ENCODE measurements at regions not wholly inside any gene's neighbourhood (a gene's known extent, or its start where the extent isn't known, plus 50 kb on each side); places are given as distances from the start of the nearest gene placed in this dataset.

DNA sequence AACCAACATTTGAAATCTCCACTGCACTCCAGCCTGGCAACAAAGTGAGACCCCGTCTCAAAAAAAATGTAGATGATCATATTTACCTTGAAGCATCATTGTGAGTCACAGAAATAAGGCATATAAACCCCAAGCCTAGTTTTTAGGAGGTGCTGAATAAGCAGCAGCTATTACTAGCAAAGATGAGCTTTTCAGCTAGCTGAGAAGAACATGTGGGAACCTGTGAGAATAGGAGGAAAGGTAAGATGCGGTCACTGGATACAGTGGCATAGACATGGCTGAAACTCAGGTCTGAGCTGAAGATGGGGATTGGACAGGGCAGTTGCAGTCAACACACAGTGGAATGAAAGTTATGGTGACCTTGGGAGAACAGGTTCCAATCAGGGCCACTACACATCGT lies 284.3 kb upstream of the IRAK1BP1 start:
- TF ChIP-seq, protein P1, sequence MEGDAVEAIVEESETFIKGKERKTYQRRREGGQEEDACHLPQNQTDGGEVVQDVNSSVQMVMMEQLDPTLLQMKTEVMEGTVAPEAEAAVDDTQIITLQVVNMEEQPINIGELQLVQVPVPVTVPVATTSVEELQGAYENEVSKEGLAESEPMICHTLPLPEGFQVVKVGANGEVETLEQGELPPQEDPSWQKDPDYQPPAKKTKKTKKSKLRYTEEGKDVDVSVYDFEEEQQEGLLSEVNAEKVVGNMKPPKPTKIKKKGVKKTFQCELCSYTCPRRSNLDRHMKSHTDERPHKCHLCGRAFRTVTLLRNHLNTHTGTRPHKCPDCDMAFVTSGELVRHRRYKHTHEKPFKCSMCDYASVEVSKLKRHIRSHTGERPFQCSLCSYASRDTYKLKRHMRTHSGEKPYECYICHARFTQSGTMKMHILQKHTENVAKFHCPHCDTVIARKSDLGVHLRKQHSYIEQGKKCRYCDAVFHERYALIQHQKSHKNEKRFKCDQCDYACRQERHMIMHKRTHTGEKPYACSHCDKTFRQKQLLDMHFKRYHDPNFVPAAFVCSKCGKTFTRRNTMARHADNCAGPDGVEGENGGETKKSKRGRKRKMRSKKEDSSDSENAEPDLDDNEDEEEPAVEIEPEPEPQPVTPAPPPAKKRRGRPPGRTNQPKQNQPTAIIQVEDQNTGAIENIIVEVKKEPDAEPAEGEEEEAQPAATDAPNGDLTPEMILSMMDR (IDR thresholded peaks at IDR 0.05; ENCODE audit: borderline replicate concordance, extremely low read depth, low read length, poor library complexity, severe bottlenecking), result no peak
- no peak for TF ChIP-seq EZH2 (IDR thresholded peaks at IDR 0.05; ENCODE audit: borderline replicate concordance, low read depth, low read length, severe bottlenecking)
- no peaks in the 10 kb centered on the region for H3K79me2 ChIP-seq (ENCODE audit: insufficient read depth, low read length)
- H3K27ac ChIP-seq (ENCODE audit: low read length), result no peak overlapping the region
- no peak for ATAC-seq (ENCODE audit: insufficient read depth, low read depth)
- H3K4me3 ChIP-seq (ENCODE audit: low read depth in 1 of 2, low read length in 2 of 2), result no peak overlapping the region
- H3K27me3 ChIP-seq (ENCODE audit: insufficient read depth, low read length, poor library complexity), result no peaks in the 10 kb centered on the region
- no peak for DNase-seq
- no peaks in the 10 kb centered on the region for H3K36me3 ChIP-seq (ENCODE audit: insufficient read depth, low read length)
- H4K20me1 ChIP-seq (ENCODE audit: insufficient read depth, low read length), result no peaks in the 10 kb centered on the region
- H3K9ac ChIP-seq (ENCODE audit: low read depth, low read length), result no peak overlapping the region
- no peak overlapping the region for H3K4me2 ChIP-seq (ENCODE audit: insufficient read depth, low read length)
- no peak overlapping the region for H2AFZ ChIP-seq (ENCODE audit: low read depth, low read length)
- no peaks in the 10 kb centered on the region for H3K9me3 ChIP-seq (ENCODE audit: insufficient read depth, low read length, severe bottlenecking)
- no peaks in the 10 kb centered on the region for H3K4me1 ChIP-seq (ENCODE audit: insufficient read depth, low read length)

DNA sequence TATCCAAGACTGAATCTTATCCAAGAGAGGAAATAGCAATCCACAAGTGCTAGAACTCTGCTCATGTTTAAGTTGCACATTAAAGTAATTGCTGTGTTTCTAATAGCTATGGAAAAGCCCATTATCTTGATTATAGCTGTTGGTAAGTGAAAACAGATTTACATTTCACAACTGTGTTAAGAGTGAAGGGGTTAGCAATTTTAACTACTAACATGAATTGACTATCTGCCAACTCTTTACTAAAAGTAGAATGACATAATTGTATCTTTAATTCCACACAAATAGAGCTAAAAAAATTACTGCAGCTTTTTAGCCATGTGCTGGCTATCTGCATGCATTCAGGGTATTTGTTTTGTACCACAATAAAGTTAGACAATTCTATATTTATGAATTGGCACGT lies 277.9 kb upstream of the IRAK1BP1 start:
- H3K4me2 ChIP-seq (ENCODE audit: insufficient read depth, low read length), result no peak overlapping the region
- no peaks in the 10 kb centered on the region for H3K79me2 ChIP-seq (ENCODE audit: insufficient read depth, low read length)
- DNase-seq (no peak), ATAC-seq (ENCODE audit: insufficient read depth, low read depth) (no peak)
- TF ChIP-seq, protein P1 (IDR thresholded peaks at IDR 0.05; ENCODE audit: borderline replicate concordance, extremely low read depth, low read length, poor library complexity, severe bottlenecking), result no peak
- no peak for TF ChIP-seq EZH2 (IDR thresholded peaks at IDR 0.05; ENCODE audit: borderline replicate concordance, low read depth, low read length, severe bottlenecking)
- no peaks in the 10 kb centered on the region for H3K9me3 ChIP-seq (ENCODE audit: insufficient read depth, low read length, severe bottlenecking)
- no peaks in the 10 kb centered on the region for H3K27me3 ChIP-seq (ENCODE audit: insufficient read depth, low read length, poor library complexity)
- H3K4me1 ChIP-seq (ENCODE audit: insufficient read depth, low read length), result no peaks in the 10 kb centered on the region
- no peaks in the 10 kb centered on the region for H3K36me3 ChIP-seq (ENCODE audit: insufficient read depth, low read length)
- H4K20me1 ChIP-seq (ENCODE audit: insufficient read depth, low read length), result no peaks in the 10 kb centered on the region
- no peak overlapping the region for H3K4me3 ChIP-seq (ENCODE audit: low read depth in 1 of 2, low read length in 2 of 2)
- no peak overlapping the region for H3K9ac ChIP-seq (ENCODE audit: low read depth, low read length)
- H2AFZ ChIP-seq (ENCODE audit: low read depth, low read length), result no peak overlapping the region
- H3K27ac ChIP-seq (ENCODE audit: low read length), result no peak overlapping the region

DNA sequence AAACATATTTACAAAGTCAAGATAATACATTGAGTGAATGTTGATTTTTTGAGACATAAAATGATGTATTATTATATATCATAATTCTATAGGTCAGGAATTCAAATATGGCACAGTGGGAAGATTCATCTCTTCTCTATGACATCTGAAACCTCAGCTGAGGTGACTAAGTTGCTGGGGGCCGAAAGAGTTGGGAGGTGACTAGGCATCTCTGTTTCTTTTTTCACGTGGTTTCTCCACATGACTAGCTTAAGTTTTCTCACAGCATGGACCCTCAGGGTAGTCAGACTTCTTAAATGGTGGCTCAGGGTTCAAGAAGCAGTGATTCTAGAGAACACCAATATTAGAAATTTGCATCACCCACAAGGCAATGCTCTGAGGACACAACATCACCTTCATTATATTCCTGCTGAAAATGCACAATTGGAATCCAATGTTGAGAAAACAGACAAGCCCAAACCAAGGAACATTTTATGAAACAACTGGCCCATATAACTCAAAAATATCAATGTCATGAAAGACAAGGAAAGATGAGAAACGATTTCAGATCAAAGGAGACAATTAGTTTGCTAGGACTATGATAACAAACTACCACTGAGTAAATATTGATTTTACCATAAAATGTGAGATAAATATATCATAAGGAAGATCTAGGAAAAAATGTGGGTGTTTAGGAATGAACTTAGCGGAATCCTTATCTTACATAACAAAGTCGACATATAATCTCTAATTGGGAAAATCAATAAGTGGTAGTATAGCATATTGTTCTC lies 273.3 kb upstream of the IRAK1BP1 start:
- ATAC-seq (ENCODE audit: insufficient read depth, low read depth), result no peak
- no peak overlapping the region for H2AFZ ChIP-seq (ENCODE audit: low read depth, low read length)

More for the DNA sequence above, 273.3 kb upstream of the IRAK1BP1 start:
- TF ChIP-seq, protein P1 (IDR thresholded peaks at IDR 0.05; ENCODE audit: borderline replicate concordance, extremely low read depth, low read length, poor library complexity, severe bottlenecking), result no peak
- TF ChIP-seq EZH2 (IDR thresholded peaks at IDR 0.05; ENCODE audit: borderline replicate concordance, low read depth, low read length, severe bottlenecking), result no peak
- Histone ChIP-seq H3K4me3 (ENCODE audit: low read depth in 1 of 2, low read length in 2 of 2) (no peak overlapping the region), H3K79me2 (ENCODE audit: insufficient read depth, low read length) (no peaks in the 10 kb centered on the region), H4K20me1 (ENCODE audit: insufficient read depth, low read length) (no peaks in the 10 kb centered on the region), H3K9me3 (ENCODE audit: insufficient read depth, low read length, severe bottlenecking) (no peaks in the 10 kb centered on the region), H3K9ac (ENCODE audit: low read depth, low read length) (no peak overlapping the region), H3K36me3 (ENCODE audit: insufficient read depth, low read length) (no peaks in the 10 kb centered on the region), H3K27ac (ENCODE audit: low read length) (no peak overlapping the region), H3K4me1 (ENCODE audit: insufficient read depth, low read length) (no peaks in the 10 kb centered on the region), H3K27me3 (ENCODE audit: insufficient read depth, low read length, poor library complexity) (no peaks in the 10 kb centered on the region), H3K4me2 (ENCODE audit: insufficient read depth, low read length) (no peak overlapping the region)
- no peak for DNase-seq

Measured in DND-41 (cell line).